ENCODE measurements at regions not wholly inside any gene's neighbourhood (a gene's known extent, or its start where the extent isn't known, plus 50 kb on each side); places are given as distances from the start of the nearest gene placed in this dataset.

GRCh38 chr4:54169176-54169575, 59.9 kb upstream of the PDGFRA start:
- TF ChIP-seq EZH2 (IDR thresholded peaks at IDR 0.05; ENCODE audit: insufficient read depth, poor library complexity, severe bottlenecking) (no peak), EZH2phosphoT487 (IDR thresholded peaks at IDR 0.05; ENCODE audit: insufficient read depth, low read depth) (no peak)
